ENCODE measurements at regions not wholly inside any gene's neighbourhood (a gene's known extent, or its start where the extent isn't known, plus 50 kb on each side); places are given as distances from the start of the nearest gene placed in this dataset.

- TF ChIP-seq PREB (CRISPR knock-in tag; IDR thresholded peaks at IDR 0.05) (no peak), ZNF414 (CRISPR knock-in tag; IDR thresholded peaks at IDR 0.05) (no peak), STAT6 (CRISPR knock-in tag; IDR thresholded peaks at IDR 0.05; ENCODE audit: borderline replicate concordance) (no peak)
These were observed 127.0 kb downstream of the ASMT start (continued) for GRCh38 chrX:1741816-1742394.

GRCh38 chrX:1743105-1743504 lies 128.2 kb downstream of the ASMT start:
- no peaks in the 10 kb centered on the region for H3K4me1 ChIP-seq (ENCODE audit: insufficient read depth, low read length)
- CTCF ChIA-PET (ENCODE audit: low intra/inter-chr PET ratio, low total read pairs) = no interaction called here
- H3K4me2 ChIP-seq (ENCODE audit: low read depth, low read length) = no peak overlapping the region
- no peaks in the 10 kb centered on the region for H4K20me1 ChIP-seq (ENCODE audit: insufficient read depth, low read length)
- no peaks in the 10 kb centered on the region for H3K9me3 ChIP-seq (ENCODE audit: low read length)
- no peak for DNase-seq (ENCODE audit: low spot score)
- H3K9ac ChIP-seq (ENCODE audit: insufficient read depth, low read depth, low read length) = no peak overlapping the region
- no peak for FAIRE-seq
- no peak overlapping the region for H3K4me3 ChIP-seq (replicated peaks in 1 of 3; ENCODE audit: insufficient read depth in 1 of 3, low read depth in 2 of 3, low read length in 3 of 3)
- in situ Hi-C loops (cut with HindIII; ENCODE audit: extremely low pct_ligation_motif_present, low pct_unique_long_range_greater_than_20kb) (no loop called here), intact Hi-C loops (cut with micrococcal nuclease; ENCODE audit: unreplicated experiment) (no loop called here)
- peaks cover 0 to 12% of the 10 kb centered on the region in 2 experiments; a peak in 3 of 5 replicates for H3K27me3 ChIP-seq (ENCODE audit: control insufficient read depth in 1 of 2, insufficient read depth in 2 of 2, low read length in 2 of 2)
- POLR2A ChIA-PET = no interaction called here
- no TSS peak for BruUV-seq (replicated peaks)
- no peak for TF ChIP-seq DBP (CRISPR knock-in tag; IDR thresholded peaks at IDR 0.05; ENCODE audit: not compliant biosample characterization)
- no peak for TF ChIP-seq ZNF251 (CRISPR knock-in tag; IDR thresholded peaks at IDR 0.05)
- no peak for TF ChIP-seq HDAC2 (CRISPR knock-in tag; IDR thresholded peaks at IDR 0.05)
- no peak for TF ChIP-seq ZNF317 (CRISPR knock-in tag; IDR thresholded peaks at IDR 0.05)
- WGBS (ENCODE audit: low lambda C conversion rate) = 14% methylated on average over 3 of the region's 4 CpGs
- H3K36me3 ChIP-seq (replicated peaks in 1 of 2; ENCODE audit: control insufficient read depth in 1 of 2, insufficient read depth in 2 of 2, low read length in 2 of 2) = no peaks in the 10 kb centered on the region
- H3K27ac ChIP-seq (ENCODE audit: extremely low read length, insufficient read depth, low read length) = no peak overlapping the region
- H2AFZ ChIP-seq (ENCODE audit: low read length) = no peak overlapping the region
- H3K79me2 ChIP-seq (ENCODE audit: insufficient read depth, low read length) = no peaks in the 10 kb centered on the region
- no peak for ATAC-seq

Measured in HepG2 (cell line).